T1000 (cell line): ENCODE measurements at regions not wholly inside any gene's neighbourhood (a gene's known extent, or its start where the extent isn't known, plus 50 kb on each side); places are given as distances from the start of the nearest gene placed in this dataset.

ENCODE experiments used
- DNase-seq: peaks from one replicate; lab custom pipeline; 2025; ENCODE audit warnings: mixed read lengths; lab: John Stamatoyannopoulos, UW

- no peak for DNase-seq
These were observed 151.4 kb downstream of the RAP2B start for GRCh38 chr3:153313302-153313965.

GRCh38 chr3:153314038-153314437, 152.0 kb downstream of the RAP2B start:
- DNase-seq: no peak

DNA sequence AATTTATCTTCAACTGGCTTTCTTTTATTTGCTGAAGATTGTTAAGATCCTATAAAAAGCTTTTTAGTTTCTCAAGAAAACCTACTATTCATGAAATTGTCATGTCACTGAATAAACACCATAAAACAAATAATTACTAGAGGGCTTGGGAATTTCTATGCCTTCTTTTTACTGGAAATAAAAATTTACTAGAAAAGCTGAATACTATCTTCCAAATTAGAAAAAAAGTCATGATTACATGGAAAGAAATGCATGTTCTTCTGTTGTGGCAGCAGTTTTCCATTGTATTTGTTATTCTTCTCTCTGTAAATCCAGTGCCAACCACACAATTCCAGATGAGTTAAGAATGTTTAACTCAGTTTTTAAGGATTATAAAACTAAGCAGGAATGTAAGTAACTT, 153.8 kb downstream of the RAP2B start:
- no peak for DNase-seq

DNA sequence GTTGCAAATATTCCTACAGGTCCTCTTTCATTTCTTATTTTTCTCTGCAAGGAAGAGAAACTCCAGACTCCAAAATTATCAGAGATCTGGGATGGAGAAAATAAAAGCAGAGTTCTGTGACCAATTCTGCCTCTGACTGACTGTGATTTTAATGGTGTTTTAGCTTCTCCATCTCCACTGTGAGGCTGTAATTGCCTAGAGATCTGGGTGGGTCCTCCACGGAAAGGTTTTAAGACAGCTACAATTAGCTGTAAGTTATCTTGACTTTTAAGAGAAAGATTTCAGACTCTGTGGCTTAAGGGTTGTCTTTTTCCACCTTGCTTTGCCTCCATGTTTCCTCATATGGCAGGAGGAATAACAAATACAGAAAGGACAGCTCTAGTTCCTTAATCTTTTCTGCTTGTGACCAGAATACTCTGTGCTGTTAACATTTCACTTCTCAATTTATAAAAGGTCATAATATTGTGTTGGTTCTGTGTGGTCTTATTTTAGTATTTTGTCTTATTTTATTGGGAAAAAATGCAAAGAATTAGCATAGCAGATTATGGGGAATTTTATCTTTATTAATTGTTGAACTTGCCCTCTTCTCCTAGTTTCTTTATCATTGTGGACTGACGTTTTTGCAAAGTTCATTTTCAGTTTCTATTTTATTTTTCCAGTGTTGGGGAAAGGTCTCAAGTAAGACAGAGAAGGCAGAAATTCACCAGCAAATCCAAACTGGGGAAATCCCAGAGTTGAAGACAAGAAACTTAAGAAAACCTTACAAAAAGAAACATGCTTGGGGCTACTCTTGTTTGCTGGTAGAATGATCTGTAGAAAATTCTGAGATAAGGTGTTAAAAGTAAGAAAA, 157.9 kb downstream of the RAP2B start:
- DNase-seq: no peak

DNA sequence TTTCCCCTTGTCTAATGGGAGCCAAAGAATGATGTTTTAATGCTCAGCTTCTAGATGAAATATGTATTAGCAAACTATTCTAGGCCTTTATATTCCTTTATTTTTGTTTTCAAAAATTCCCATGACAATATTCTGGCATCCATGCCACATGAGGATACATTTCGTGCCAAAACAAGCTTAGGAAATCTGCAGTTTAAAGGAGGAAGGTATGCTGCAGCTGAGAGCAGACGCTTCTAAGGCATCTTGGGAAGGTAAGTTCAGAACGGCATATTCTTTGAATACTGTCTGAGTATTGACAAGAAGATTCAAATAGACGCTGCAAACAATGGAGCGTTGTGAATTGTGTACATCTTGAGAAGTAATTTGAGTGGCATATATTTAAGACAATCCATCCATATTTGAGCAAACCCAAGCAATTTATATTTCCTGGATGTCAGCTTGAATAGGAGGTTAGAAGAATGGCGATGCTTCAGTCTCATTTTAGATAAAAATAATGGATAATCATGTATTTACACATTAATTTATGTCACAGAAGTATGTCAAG, 158.6 kb downstream of the RAP2B start:
- no peak for DNase-seq

DNA sequence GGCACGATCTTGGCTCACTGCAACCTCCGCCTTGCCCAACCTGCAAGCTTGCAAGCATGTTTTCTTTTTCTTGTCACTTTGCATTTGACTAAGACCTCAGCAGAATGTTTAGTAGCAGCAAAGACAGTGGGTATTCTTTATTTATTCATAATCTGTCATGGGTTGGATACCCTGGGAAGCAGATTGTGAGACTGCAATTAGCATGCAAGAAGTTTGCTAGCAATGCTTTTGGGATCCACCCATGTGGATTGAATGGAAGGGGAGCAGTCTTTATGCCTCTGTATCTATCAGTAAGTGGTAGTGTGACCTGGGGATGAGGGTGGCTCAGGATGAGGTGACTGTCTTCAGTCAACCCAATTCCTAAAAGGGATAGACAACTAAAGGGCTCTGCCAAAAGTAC, 166.7 kb downstream of the RAP2B start:
- no peak for DNase-seq

GRCh38 chr3:153330901-153331300, 168.9 kb downstream of the RAP2B start:
- DNase-seq: no peak

GRCh38 chr3:153331676-153332075, 169.7 kb downstream of the RAP2B start:
- DNase-seq: no peak

DNA sequence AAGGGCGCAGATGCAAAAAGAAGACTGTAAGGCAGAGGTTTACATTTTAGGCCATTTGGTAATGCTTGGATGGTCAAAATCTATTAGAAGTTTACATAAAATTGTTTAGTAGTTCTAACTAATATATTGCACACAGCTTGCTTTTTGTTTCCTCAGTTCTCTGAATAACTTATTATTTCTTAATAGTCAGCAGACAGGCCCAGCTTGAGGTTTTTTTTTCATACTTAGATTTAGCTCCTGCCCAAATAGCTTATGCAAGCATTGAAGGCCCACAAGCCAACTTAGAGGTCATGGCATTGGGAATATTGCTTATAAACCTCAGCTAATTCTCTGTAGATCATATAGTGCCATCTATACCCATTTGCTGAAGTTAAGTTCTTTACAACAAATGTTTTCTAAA, 172.5 kb downstream of the RAP2B start:
- DNase-seq: no peak

GRCh38 chr3:153337369-153337768, 175.3 kb downstream of the RAP2B start:
- no peak for DNase-seq

DNA sequence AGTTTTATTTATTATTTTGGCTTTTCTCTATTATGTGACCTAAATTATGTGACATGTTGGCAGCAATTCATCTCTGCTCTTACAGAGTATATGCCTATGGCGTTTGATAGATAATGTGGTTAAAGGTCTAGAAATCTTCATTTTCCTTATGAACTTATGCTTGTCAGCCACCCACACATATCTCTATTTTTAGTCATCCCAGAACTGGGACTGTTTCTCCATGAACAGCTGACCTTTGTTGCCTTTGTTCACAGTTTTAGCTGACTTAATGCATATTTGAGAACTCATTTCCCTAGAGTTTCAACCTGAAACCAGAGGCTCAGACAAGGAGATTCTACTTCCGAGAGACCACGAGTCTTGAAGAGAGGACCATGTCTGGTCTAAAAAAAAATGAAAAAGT, 176.5 kb downstream of the RAP2B start:
- no peak for DNase-seq

GRCh38 chr3:153339065-153339464, 177.0 kb downstream of the RAP2B start:
- no peak for DNase-seq

DNA sequence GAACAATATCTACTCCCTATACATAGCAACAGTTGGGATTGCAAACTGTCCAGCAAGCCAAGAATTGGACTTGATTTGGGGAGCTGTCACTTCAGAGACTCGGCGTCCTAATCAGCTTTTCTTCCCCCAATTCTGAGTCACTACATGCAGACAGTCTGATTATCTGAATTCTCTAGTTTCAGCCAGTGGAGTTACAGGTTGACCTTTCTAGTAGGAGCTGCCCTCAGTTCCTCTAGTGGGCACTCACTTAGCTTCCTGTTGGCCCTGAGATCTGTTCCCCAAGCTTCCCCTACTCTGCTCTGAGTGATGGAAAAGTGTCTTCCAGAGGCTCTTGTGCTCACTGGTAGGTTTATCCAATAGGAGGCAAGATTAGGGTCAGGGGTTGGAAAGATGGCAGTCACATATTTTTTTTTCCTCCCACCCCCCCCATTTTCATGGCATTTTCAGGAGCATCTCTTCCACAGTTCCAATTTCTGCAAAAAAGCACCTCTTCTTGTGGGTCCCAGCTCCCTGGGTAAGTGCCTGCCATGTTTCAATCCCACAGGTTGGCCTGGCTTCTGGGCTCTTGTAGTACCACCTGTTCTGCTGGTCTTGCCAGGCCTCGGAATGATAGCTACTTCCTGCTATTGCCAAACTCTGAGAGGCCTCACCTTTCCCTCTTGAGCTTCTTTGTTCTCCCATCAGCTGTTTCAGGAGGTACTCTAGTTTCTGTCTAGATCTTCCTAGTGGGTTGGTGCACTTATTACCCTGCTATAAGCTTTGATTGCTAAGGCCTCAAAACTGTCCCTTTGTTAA, 182.2 kb downstream of the RAP2B start:
- no peak for DNase-seq

DNA sequence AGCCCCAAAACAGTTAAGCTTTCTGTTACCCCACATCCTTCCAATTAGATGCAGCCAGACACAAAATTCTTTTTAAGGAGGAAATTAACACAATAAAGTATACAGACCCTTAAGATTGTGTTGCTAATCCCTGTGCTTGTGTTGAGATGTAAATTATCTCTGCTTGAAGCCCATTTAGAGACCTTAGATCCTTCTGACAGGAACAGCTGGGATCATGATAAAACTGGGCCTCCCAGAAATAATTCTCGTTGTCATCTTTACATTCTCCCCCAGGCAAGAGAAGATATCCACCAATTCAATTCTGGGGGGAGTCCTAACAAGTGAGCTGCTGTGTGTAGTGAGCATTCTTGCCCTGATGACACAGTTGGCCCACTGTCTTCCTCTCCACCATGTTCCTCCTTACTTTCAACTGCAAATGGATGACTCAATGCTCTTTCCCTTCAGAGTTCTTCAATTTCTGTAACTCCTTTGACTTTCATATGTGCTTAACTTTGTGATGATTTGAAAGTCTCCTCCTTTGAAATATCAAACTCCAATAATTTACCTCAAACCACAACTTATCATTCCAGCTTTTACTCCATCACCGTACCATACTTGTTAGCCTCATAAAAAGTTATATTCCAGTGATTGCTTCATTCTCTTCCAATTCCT, 186.6 kb downstream of the RAP2B start:
- DNase-seq: no peak

- no peak for DNase-seq
These were observed 187.1 kb downstream of the RAP2B start for GRCh38 chr3:153349108-153349499.

- no peak for DNase-seq
These were observed 188.4 kb downstream of the RAP2B start for GRCh38 chr3:153350420-153350819.

GRCh38 chr3:153354641-153355040, 192.6 kb downstream of the RAP2B start:
- no peak for DNase-seq

DNA sequence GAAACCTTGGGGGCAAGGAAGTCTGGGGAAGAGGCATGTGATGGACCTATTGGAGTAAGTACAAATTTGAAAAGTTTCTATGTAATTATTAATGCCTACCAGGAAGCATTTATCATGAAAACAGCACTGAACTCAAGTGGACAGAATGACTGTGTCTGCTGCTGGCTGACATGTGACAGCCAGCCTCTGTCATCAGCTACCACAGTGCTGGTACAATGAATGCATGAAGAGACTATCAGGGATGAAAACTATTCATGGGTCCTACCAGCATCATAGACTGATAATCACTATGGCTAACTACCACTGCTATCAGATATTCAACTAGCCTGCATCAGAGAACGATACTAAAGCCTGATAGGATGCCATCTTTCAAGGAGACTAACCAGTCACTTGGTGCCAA, 193.5 kb downstream of the RAP2B start:
- DNase-seq: no peak

DNA sequence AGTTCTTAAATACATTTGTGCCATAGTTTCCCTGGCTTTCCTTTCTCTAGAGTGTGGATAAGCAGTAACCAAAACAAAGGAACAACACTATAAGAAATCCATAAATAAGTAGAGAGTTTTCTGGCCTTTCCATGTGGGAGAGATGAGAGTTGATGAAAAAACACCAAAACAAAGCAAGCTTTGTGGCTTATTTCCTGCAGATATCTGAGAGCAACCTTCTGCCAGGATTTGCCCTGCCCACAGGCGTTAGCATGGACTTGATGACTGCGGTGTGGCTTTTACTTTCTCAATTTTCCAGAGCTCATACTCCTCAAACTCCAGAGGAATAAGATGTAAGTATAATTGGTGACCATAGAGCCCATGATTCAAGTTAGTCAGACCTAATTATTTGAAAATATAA, 194.9 kb downstream of the RAP2B start:
- DNase-seq: no peak

DNA sequence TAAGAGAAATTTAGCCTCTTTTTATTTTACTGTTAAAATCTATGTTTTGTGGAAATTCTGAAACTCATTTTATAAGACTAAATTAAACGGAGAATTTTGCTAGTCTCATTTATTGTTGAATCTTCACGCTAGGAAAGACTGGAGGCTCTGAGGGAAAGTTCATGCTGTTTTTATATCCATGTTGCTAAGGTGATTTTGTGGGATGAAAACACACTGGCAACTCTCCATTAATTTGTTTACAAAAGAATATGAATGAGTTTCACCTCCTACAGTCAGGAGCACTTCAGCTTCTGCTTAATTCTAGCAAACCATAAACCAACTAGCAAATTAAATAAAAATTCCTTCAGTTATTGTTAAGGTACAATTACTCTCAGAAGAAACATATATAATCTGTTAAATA, 195.4 kb downstream of the RAP2B start:
- DNase-seq: no peak

DNA sequence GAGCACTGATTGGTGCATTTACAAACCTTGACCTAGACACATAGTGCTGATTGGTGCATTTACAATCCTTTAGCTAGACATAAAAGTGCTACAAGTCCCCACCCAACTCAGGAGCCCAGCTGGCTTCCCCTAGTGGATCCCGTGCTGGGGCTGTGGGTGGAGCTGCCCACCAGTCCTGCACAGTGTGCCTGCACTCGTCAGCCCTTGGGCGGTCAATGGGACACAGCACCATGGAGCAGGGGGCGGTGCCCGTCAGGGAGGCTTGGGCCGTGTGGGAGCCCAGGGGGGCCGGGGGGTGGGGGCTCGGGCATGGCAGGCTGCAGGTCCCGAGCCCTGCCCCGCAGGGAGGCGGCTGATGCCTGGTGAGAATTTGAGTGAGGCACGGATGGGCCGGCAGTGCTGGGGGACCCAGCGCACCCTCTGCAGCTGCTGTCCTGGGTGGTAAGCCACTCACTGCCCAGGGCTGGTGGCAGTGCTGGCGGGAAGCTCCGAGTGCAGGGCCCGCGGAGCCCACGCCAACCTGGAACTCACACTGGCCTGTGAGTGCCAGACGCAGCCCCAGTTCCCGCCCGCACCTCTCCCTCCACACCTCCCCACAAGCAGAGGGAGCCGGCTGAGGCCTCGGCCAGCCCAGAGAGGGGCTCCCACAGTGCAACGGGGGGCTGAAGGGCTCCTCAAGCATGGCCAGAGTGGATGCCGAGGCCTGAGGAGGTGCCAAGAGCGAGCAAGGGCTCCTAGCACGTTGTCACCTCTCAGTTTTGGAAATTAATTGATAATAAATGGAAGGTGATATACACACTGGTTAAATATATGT, 207.7 kb downstream of the RAP2B start:
- DNase-seq: no peak
